CD14-positive monocyte (primary cell): ENCODE measurements at regions not wholly inside any gene's neighbourhood (a gene's known extent, or its start where the extent isn't known, plus 50 kb on each side); places are given as distances from the start of the nearest gene placed in this dataset.

Experiments used
- DNase-seq, 3 donors: peaks; one replicate each; pipeline ENCODE4 v3.0.0-alpha.2; 2011 to 2022
- H2AFZ ChIP-seq: 2 replicates; pipeline ENCODE4 v1.6.0; 2012; ENCODE audit warnings: mild to moderate bottlenecking, low read depth, low read length, inconsistent platforms; ENCODE audit not compliant: insufficient read depth, poor library complexity, severe bottlenecking
- H3K27ac ChIP-seq, 2 donors: 1 replicate in 1 of 2; 2 replicates in 1 of 2; pipeline ENCODE4 v1.5.1; 2012 to 2013; ENCODE audit warnings: low read length in 2 of 2, control low read depth in 1 of 2, inconsistent platforms in 1 of 2, low read depth in 1 of 2, mild to moderate bottlenecking in 1 of 2
- H3K27me3 ChIP-seq, 2 donors: one replicate each; pipeline versions ENCODE4 v1.6.0 to v1.6.1; 2011 to 2013; ENCODE audit warnings: low read length in 2 of 2; ENCODE audit not compliant: control insufficient read depth in 2 of 2, insufficient read depth in 2 of 2
- H3K36me3 ChIP-seq, 2 donors: replicated peaks in 1 of 2; 1 replicate in 1 of 2; 2 replicates in 1 of 2; pipeline versions ENCODE4 v1.5.1 to v1.6.1; 2012 to 2013; ENCODE audit warnings: low read length in 2 of 2, control low read depth in 1 of 2, inconsistent platforms in 1 of 2, mild to moderate bottlenecking in 1 of 2; ENCODE audit not compliant: insufficient read depth in 2 of 2, control insufficient read depth in 1 of 2
- H3K4me1 ChIP-seq, 2 donors: 1 replicate in 1 of 2; 2 replicates in 1 of 2; pipeline versions ENCODE4 v1.5.1 to v1.6.1; 2012 to 2013; ENCODE audit warnings: low read length in 2 of 2, control low read depth in 1 of 2, inconsistent platforms in 1 of 2, mild to moderate bottlenecking in 1 of 2, moderate library complexity in 1 of 2; ENCODE audit not compliant: insufficient read depth in 2 of 2, control insufficient read depth in 1 of 2
- H3K4me2 ChIP-seq: replicated peaks from 2 replicates; pipeline ENCODE3; 2012; ENCODE audit warnings: low read length, moderate library complexity, mild to moderate bottlenecking; ENCODE audit not compliant: poor library complexity, severe bottlenecking; ENCODE audit errors: extremely low read depth
- H3K4me3 ChIP-seq, 3 experiments: fragments of 200-600 bp in 1 of 3; sonication (generic) in 1 of 3; replicated peaks in 1 of 3; 1 replicate in 2 of 3; 2 replicates in 1 of 3; pipeline ENCODE4 v1.5.1; 2011 to 2013; ENCODE audit warnings: low read length in 3 of 3, mild to moderate bottlenecking in 3 of 3, control low read depth in 2 of 3, low read depth in 2 of 3, inconsistent platforms in 1 of 3, moderate library complexity in 1 of 3
- H3K79me2 ChIP-seq: 2 replicates; pipeline ENCODE4 v1.6.0; 2012; ENCODE audit warnings: mild to moderate bottlenecking, control low read depth, inconsistent platforms, low read length, moderate library complexity; ENCODE audit not compliant: insufficient read depth
- H3K9ac ChIP-seq: 2 replicates; pipeline ENCODE4 v1.6.0; 2017; ENCODE audit warnings: low read length, mild to moderate bottlenecking; ENCODE audit not compliant: insufficient read depth, poor library complexity, severe bottlenecking
- H3K9me3 ChIP-seq, 2 donors: replicated peaks in 1 of 2; 1 replicate in 1 of 2; 2 replicates in 1 of 2; pipeline versions ENCODE4 v1.5.1 to v1.6.1; 2012 to 2013; ENCODE audit warnings: low read length in 2 of 2, control low read depth in 1 of 2; ENCODE audit not compliant: control insufficient read depth in 1 of 2, insufficient read depth in 1 of 2
- H4K20me1 ChIP-seq: 2 replicates; pipeline ENCODE4 v1.6.0; 2012; ENCODE audit warnings: mild to moderate bottlenecking, low read length, control low read depth, moderate library complexity; ENCODE audit not compliant: insufficient read depth
- H3K27ac Mint-ChIP-seq, 7 donors: one replicate each; pipeline ENCODE4 v1.8.0; 2020; ENCODE audit warnings: mild to moderate bottlenecking in 7 of 7, mixed read lengths in 7 of 7, moderate library complexity in 6 of 7, inconsistent platforms in 2 of 7
- H3K27me3 Mint-ChIP-seq, 3 donors: one replicate each; pipeline ENCODE4 v1.8.0; 2021 to 2022; ENCODE audit warnings: low read depth in 3 of 3, mild to moderate bottlenecking in 3 of 3, mixed read lengths in 3 of 3, moderate library complexity in 3 of 3, inconsistent platforms in 1 of 3
- H3K36me3 Mint-ChIP-seq, 2 donors: one replicate each; pipeline ENCODE4 v1.8.0; 2020; ENCODE audit warnings: mixed read lengths in 2 of 2, inconsistent platforms in 1 of 2, mild to moderate bottlenecking in 1 of 2
- H3K4me1 Mint-ChIP-seq: one replicate; pipeline ENCODE4 v1.8.0; 2020; ENCODE audit warnings: mild to moderate bottlenecking, mixed read lengths
- H3K4me3 Mint-ChIP-seq, 2 donors: one replicate each; pipeline ENCODE4 v1.8.0; 2020; ENCODE audit warnings: mild to moderate bottlenecking in 2 of 2, mixed read lengths in 2 of 2, moderate library complexity in 1 of 2
- H3K9me3 Mint-ChIP-seq, 7 donors: one replicate each; pipeline ENCODE4 v1.8.0; 2020 to 2022; ENCODE audit warnings: mixed read lengths in 7 of 7, mild to moderate bottlenecking in 6 of 7, moderate library complexity in 6 of 7, inconsistent platforms in 2 of 7
- WGBS: methylation state at CpG from one replicate; pipeline ENCODE4 v1.1.5; 2013; ENCODE audit warnings: missing lambda C conversion rate; ENCODE audit not compliant: insufficient coverage; 5-methylcytosine and 5-hydroxymethylcytosine counted together
- intact Hi-C, 2 donors: fragments of 100-400 bp; cut with micrococcal nuclease; formaldehyde crosslinking; loops; one replicate each; pipeline versions ENCODE4 v1.15.0 to v1.15.1; 2023
- TF ChIP-seq, protein P1 (sequence below): fragments of 200-600 bp; IDR thresholded peaks from one replicate; pipeline ENCODE4 v1.8.0; 2022; ENCODE audit warnings: antibody characterized with exemption, mild to moderate bottlenecking

DNA sequence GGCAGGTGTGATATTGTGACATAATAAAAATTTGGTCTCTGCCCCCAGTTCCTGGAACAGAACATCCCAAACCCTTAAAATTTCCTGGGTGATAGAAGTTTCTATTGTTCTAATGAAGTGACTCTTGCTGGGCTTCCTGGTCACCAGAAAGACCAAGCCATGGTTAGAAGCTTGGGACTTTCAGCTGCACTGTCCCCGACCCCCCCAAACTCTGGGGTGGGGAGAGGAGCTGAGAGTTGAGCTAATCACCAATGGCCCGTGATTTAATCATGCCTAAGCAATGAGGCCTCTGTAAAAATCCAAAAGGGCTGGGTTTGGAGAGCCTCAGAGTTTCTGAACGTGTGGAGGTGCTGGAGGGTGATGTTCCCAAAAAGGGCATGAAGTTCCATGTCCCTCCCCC is 54.8 kb upstream of the FTH1 start:
- H3K36me3 ChIP-seq, result no peaks in the 10 kb centered on the region
- no peak overlapping the region for H2AFZ ChIP-seq
- H3K4me3 Mint-ChIP-seq, result no peak overlapping the region
- H4K20me1 ChIP-seq, result no peaks in the 10 kb centered on the region
- H3K36me3 Mint-ChIP-seq, result peaks cover 6 to 8% of the 10 kb centered on the region in 2 donors
- H3K27ac Mint-ChIP-seq, result peak overlapping the region in 2 of 7 donors; percentile 58 to 90
- no peaks in the 10 kb centered on the region for H3K27me3 ChIP-seq
- H3K4me1 ChIP-seq, result peaks cover 53 to 61% of the 10 kb centered on the region in 2 donors
- H3K4me3 ChIP-seq, result no peak overlapping the region
- no peak overlapping the region for H3K27ac ChIP-seq
- no peak overlapping the region for H3K4me2 ChIP-seq
- H3K79me2 ChIP-seq, result no peaks in the 10 kb centered on the region
- H3K4me1 Mint-ChIP-seq, result peaks cover 51% of the 10 kb centered on the region
- DNase-seq, result no peak
- intact Hi-C loops, result no loop called here
- 100% methylated on average over 1 of the region's 3 CpGs for WGBS
- H3K9ac ChIP-seq, result no peak overlapping the region
- H3K27me3 Mint-ChIP-seq, result peaks cover 0 to 6% (median 2%) of the 10 kb centered on the region in 3 donors
- peaks cover 10 to 16% of the 10 kb centered on the region in 2 donors for H3K9me3 ChIP-seq
- TF ChIP-seq, protein P1, sequence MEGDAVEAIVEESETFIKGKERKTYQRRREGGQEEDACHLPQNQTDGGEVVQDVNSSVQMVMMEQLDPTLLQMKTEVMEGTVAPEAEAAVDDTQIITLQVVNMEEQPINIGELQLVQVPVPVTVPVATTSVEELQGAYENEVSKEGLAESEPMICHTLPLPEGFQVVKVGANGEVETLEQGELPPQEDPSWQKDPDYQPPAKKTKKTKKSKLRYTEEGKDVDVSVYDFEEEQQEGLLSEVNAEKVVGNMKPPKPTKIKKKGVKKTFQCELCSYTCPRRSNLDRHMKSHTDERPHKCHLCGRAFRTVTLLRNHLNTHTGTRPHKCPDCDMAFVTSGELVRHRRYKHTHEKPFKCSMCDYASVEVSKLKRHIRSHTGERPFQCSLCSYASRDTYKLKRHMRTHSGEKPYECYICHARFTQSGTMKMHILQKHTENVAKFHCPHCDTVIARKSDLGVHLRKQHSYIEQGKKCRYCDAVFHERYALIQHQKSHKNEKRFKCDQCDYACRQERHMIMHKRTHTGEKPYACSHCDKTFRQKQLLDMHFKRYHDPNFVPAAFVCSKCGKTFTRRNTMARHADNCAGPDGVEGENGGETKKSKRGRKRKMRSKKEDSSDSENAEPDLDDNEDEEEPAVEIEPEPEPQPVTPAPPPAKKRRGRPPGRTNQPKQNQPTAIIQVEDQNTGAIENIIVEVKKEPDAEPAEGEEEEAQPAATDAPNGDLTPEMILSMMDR, result no peak
- peaks cover 11 to 23% (median 14%) of the 10 kb centered on the region in 7 donors for H3K9me3 Mint-ChIP-seq

DNA sequence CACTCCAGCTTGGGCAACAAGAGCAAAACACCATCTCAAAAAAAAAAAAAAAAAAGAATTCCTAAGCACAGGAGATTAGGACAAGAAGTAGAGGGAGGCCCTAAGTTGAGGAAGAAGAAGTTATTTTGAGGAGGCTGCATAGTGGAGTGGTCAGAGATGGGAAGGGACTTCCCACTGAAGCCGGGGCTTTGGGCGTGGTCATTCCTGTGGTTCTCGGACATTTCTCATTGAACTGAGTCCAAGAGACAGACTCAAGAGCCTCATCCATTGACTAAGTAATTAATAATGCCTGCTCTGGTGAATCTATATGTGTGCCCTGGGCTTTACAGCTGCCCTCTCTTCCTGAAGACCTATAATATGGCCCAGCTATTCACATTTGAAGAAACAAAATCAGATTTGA is 53.2 kb upstream of the FTH1 start:
- intact Hi-C loops, result no loop called here
- H3K4me3 ChIP-seq, result no peak overlapping the region
- WGBS, result 33% methylated on average over 3 of the region's 3 CpGs

More for the DNA sequence above, 53.2 kb upstream of the FTH1 start:
- no peaks in the 10 kb centered on the region for H3K79me2 ChIP-seq
- no peak overlapping the region for H2AFZ ChIP-seq
- no peaks in the 10 kb centered on the region for H4K20me1 ChIP-seq
- peak overlapping the region; percentile 8 for H3K4me2 ChIP-seq
- no peaks in the 10 kb centered on the region for H3K36me3 ChIP-seq
- H3K27me3 ChIP-seq, result no peaks in the 10 kb centered on the region
- Mint-ChIP-seq H3K27ac (peak overlapping the region in 6 of 7 donors; percentile 75 to 92 (median 88)), H3K9me3 (peaks cover 10 to 21% (median 14%) of the 10 kb centered on the region in 7 donors), H3K4me3 (peak overlapping the region in 1 of 2 donors; percentile 21), H3K36me3 (peaks cover 5 to 6% of the 10 kb centered on the region in 2 donors), H3K27me3 (peaks cover 0 to 6% (median 0%) of the 10 kb centered on the region in 3 donors), H3K4me1 (peaks cover 44% of the 10 kb centered on the region)
- TF ChIP-seq, protein P1, result no peak
- H3K9me3 ChIP-seq, result peaks cover 10 to 16% of the 10 kb centered on the region in 2 donors
- H3K9ac ChIP-seq, result no peak overlapping the region
- DNase-seq, result peak; percentile 67 to 82 (median 70)
- peak overlapping the region in 1 of 2 donors; percentile 72 for H3K27ac ChIP-seq
- peaks cover 41 to 49% of the 10 kb centered on the region in 2 donors for H3K4me1 ChIP-seq
